Astrocyte of the spinal cord (primary cell): ENCODE measurements at regions not wholly inside any gene's neighbourhood (a gene's known extent, or its start where the extent isn't known, plus 50 kb on each side); places are given as distances from the start of the nearest gene placed in this dataset.
A peak's percentile ranks its signal among the peaks of the same experiment; 100 is the strongest.

Source experiments
- DNase-seq: peaks from one replicate; pipeline ENCODE4 v3.0.0; 2011; ENCODE audit warnings: low read depth, low spot score
- H3K4me3 ChIP-seq: 2 replicates; pipeline ENCODE4 v1.5.1; 2011; ENCODE audit warnings: low read depth, mild to moderate bottlenecking, low read length, moderate library complexity
- CTCF ChIP-seq: IDR thresholded peaks from 2 replicates; pipeline ENCODE4 v1.5.1; 2012; ENCODE audit warnings: low read depth, mild to moderate bottlenecking, low read length, inconsistent platforms
- in situ Hi-C: cut with HindIII; loops from 2 replicates; pipeline ENCODE4 v1.10.0; 2017; ENCODE audit warnings: low sequenced_read_pairs

- in situ Hi-C loops: no loop called here
- no peak for DNase-seq
- no peak overlapping the region for H3K4me3 ChIP-seq
- no peak for TF ChIP-seq CTCF
Observed at GRCh38 chr6:9496837-9497236, 918.0 kb downstream of the TFAP2A start.

- H3K4me3 ChIP-seq: no peak overlapping the region
- in situ Hi-C loops: no loop called here
- DNase-seq: peak; percentile 47
- no peak for TF ChIP-seq CTCF
Observed at GRCh38 chr6:9494864-9495263, 920.0 kb downstream of the TFAP2A start.

GRCh38 chr6:9492790-9493189 lies 922.1 kb downstream of the TFAP2A start:
- in situ Hi-C loops: no loop called here
- H3K4me3 ChIP-seq: no peak overlapping the region
- no peak for DNase-seq
- no peak for TF ChIP-seq CTCF

GRCh38 chr6:9487128-9487527 lies 927.7 kb downstream of the TFAP2A start:
- DNase-seq: no peak
- no peak overlapping the region for H3K4me3 ChIP-seq
- in situ Hi-C loops: no loop called here
- TF ChIP-seq CTCF: no peak

GRCh38 chr6:9485992-9486391 lies 928.9 kb downstream of the TFAP2A start:
- DNase-seq: no peak
- TF ChIP-seq CTCF: no peak
- no peak overlapping the region for H3K4me3 ChIP-seq
- in situ Hi-C loops: no loop called here

GRCh38 chr6:9484686-9485085 lies 930.2 kb downstream of the TFAP2A start:
- in situ Hi-C loops: no loop called here
- DNase-seq: no peak
- no peak for TF ChIP-seq CTCF
- no peak overlapping the region for H3K4me3 ChIP-seq

- no peak overlapping the region for H3K4me3 ChIP-seq
- TF ChIP-seq CTCF: no peak
- in situ Hi-C loops: no loop called here
- DNase-seq: no peak
Observed at GRCh38 chr6:9484091-9484490, 930.8 kb downstream of the TFAP2A start.
